Panc1 (cell line): ENCODE measurements at regions not wholly inside any gene's neighbourhood (a gene's known extent, or its start where the extent isn't known, plus 50 kb on each side); places are given as distances from the start of the nearest gene placed in this dataset.

ENCODE experiments used
- ATAC-seq: fragments of 200-7000 bp; cut with Tn5 transposase; 2 replicates; pipeline ENCODE4 v1.9.1; 2020; ENCODE audit warnings: mild to moderate bottlenecking, moderate library complexity
- BruUV-seq: library from RNA; stranded (reverse); fragments of 400-500 nt; replicated peaks from 2 replicates; lab custom pipeline; 2021; lab: Mats Ljungman, UMichigan
- CTCF ChIA-PET: fragments of 300-600 bp; sonication (Branson Sonifier 250); formaldehyde crosslinking; loops from one replicate; lab custom pipeline; 2022; ENCODE audit warnings: antibody characterized with exemption; lab: Charles Lee
- POLR2A ChIA-PET: fragments of 300-600 bp; sonication (Branson Sonifier 250); formaldehyde crosslinking; loops from one replicate; lab custom pipeline; 2022; ENCODE audit warnings: antibody characterized with exemption; lab: Charles Lee
- DNase-seq: peaks from one replicate; pipeline ENCODE4 v3.0.0-alpha.2; 2010; ENCODE audit warnings: low read depth, low spot score
- H3K27ac ChIP-seq: 2 replicates; pipeline ENCODE4 v1.5.1; 2011; ENCODE audit warnings: mild to moderate bottlenecking, low read length, inconsistent platforms
- H3K27me3 ChIP-seq: fragments of 200-500 bp; sonication (Bioruptor generic); 2 replicates; pipeline ENCODE4 v1.6.0; 2014; ENCODE audit warnings: low read length, inconsistent platforms; ENCODE audit not compliant: control insufficient read depth, insufficient read depth
- H3K36me3 ChIP-seq: fragments of 200-500 bp; sonication (Bioruptor generic); 2 replicates; pipeline ENCODE4 v1.5.1; 2014; ENCODE audit warnings: inconsistent platforms, mild to moderate bottlenecking, low read length, moderate library complexity; ENCODE audit not compliant: control insufficient read depth, insufficient read depth
- H3K4me1 ChIP-seq: 2 replicates; pipeline ENCODE4 v1.5.1; 2011; ENCODE audit warnings: inconsistent platforms, mild to moderate bottlenecking, low read length, moderate library complexity; ENCODE audit not compliant: control insufficient read depth, insufficient read depth
- H3K4me3 ChIP-seq, 2 experiments: 2 replicates each; pipeline ENCODE4 v1.5.1; 2011 to 2012; ENCODE audit warnings: low read depth in 2 of 2, low read length in 2 of 2, mild to moderate bottlenecking in 2 of 2, inconsistent platforms in 1 of 2, moderate library complexity in 1 of 2
- H3K9me3 ChIP-seq: fragments of 200-500 bp; sonication (Bioruptor generic); 2 replicates; pipeline ENCODE4 v1.5.1; 2014; ENCODE audit warnings: low read depth, mild to moderate bottlenecking, inconsistent platforms, low read length, moderate library complexity; ENCODE audit not compliant: control insufficient read depth, insufficient read depth
- POLR2AphosphoS5 ChIP-seq: IDR thresholded peaks from 2 replicates; pipeline ENCODE4 v1.6.1; 2012; ENCODE audit warnings: mild to moderate bottlenecking, low read depth, low read length, moderate library complexity
- REST ChIP-seq, 2 experiments: IDR thresholded peaks; 2 replicates each; pipeline ENCODE4 v1.6.1; 2011 to 2012; ENCODE audit warnings: low read depth in 2 of 2, control low read depth in 1 of 2, low read length in 1 of 2, mild to moderate bottlenecking in 1 of 2, moderate library complexity in 1 of 2; ENCODE audit not compliant: insufficient read depth in 1 of 2
- SIN3A ChIP-seq: IDR thresholded peaks from 2 replicates; pipeline ENCODE4 v1.6.1; 2012; ENCODE audit warnings: low read depth, mild to moderate bottlenecking, low read length, moderate library complexity, borderline replicate concordance; ENCODE audit not compliant: insufficient read depth
- TCF7L2 ChIP-seq: IDR thresholded peaks from 2 replicates; pipeline ENCODE4 v1.6.1; 2011; ENCODE audit warnings: mild to moderate bottlenecking, low read depth, low read length, inconsistent platforms
- in situ Hi-C: cut with HindIII; loops from 2 replicates; pipeline ENCODE4 v1.10.0; 2016; ENCODE audit warnings: low sequenced_read_pairs, low pct_unique_long_range_greater_than_20kb
- intact Hi-C: fragments of 100-400 bp; cut with micrococcal nuclease; formaldehyde crosslinking; loops from one replicate; pipeline ENCODE4 v1.10.0; 2022; ENCODE audit not compliant: unreplicated experiment
- TF ChIP-seq, protein P1 (sequence below): fragments of 450-650 bp; IDR thresholded peaks from 2 replicates; pipeline ENCODE4 v1.5.1; 2017; ENCODE audit warnings: mild to moderate bottlenecking

DNA sequence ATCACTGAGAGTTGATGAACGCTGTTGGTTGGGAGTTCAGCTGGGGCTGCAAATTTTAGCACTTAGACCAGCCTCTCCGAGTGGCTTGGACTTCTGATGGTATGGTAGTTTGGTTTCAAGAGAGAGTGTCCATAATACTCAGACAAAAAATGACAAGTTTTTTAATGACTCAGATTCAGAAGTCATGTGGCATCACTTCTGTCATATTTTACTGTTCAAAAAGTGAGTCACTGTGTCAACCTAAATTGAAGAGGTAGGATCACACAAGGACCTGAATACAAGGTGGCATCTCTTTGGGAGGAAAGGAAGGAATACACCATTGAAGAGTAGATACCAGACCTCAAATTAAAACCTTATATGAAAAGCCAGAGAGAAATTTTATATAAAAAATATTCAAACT lies 99.1 kb upstream of the CHMP2B start:
- in situ Hi-C loops (no loop called here), intact Hi-C loops (no loop called here)
- no peaks in the 10 kb centered on the region for H3K4me1 ChIP-seq
- no peaks in the 10 kb centered on the region for H3K9me3 ChIP-seq
- H3K4me3 ChIP-seq: no peak overlapping the region
- no peak for ATAC-seq
- H3K36me3 ChIP-seq: no peaks in the 10 kb centered on the region
- BruUV-seq: no TSS peak
- H3K27ac ChIP-seq: no peak overlapping the region
- ChIA-PET CTCF (no interaction called here), POLR2A (no interaction called here)
- DNase-seq: no peak
- TF ChIP-seq POLR2AphosphoS5 (no peak), SIN3A (no peak), REST (IDR thresholded peaks at IDR 0.05; ENCODE audit: insufficient read depth in 1 of 2, low read depth in 2 of 2, low read length in 1 of 2) (no peak), TCF7L2 (no peak)
- TF ChIP-seq, protein P1, sequence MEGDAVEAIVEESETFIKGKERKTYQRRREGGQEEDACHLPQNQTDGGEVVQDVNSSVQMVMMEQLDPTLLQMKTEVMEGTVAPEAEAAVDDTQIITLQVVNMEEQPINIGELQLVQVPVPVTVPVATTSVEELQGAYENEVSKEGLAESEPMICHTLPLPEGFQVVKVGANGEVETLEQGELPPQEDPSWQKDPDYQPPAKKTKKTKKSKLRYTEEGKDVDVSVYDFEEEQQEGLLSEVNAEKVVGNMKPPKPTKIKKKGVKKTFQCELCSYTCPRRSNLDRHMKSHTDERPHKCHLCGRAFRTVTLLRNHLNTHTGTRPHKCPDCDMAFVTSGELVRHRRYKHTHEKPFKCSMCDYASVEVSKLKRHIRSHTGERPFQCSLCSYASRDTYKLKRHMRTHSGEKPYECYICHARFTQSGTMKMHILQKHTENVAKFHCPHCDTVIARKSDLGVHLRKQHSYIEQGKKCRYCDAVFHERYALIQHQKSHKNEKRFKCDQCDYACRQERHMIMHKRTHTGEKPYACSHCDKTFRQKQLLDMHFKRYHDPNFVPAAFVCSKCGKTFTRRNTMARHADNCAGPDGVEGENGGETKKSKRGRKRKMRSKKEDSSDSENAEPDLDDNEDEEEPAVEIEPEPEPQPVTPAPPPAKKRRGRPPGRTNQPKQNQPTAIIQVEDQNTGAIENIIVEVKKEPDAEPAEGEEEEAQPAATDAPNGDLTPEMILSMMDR: no peak
- H3K27me3 ChIP-seq: no peaks in the 10 kb centered on the region

- no TSS peak for BruUV-seq
- TF ChIP-seq SIN3A (no peak), POLR2AphosphoS5 (no peak), REST (IDR thresholded peaks at IDR 0.05; ENCODE audit: insufficient read depth in 1 of 2, low read depth in 2 of 2, low read length in 1 of 2) (no peak), TCF7L2 (no peak)
- TF ChIP-seq, protein P1: no peak
- Histone ChIP-seq H3K4me3 (no peak overlapping the region), H3K27me3 (no peaks in the 10 kb centered on the region), H3K4me1 (no peaks in the 10 kb centered on the region), H3K27ac (no peak overlapping the region), H3K9me3 (no peaks in the 10 kb centered on the region), H3K36me3 (no peaks in the 10 kb centered on the region)
- CTCF ChIA-PET: no interaction called here
- intact Hi-C loops: no loop called here
- DNase-seq (no peak), ATAC-seq (no peak)
- in situ Hi-C loops: no loop called here
- POLR2A ChIA-PET: no interaction called here
Measured at GRCh38 chr3:87127281-87127680, 99.8 kb upstream of the CHMP2B start.
